PC-3 (cell line): ENCODE measurements at regions not wholly inside any gene's neighbourhood (a gene's known extent, or its start where the extent isn't known, plus 50 kb on each side); places are given as distances from the start of the nearest gene placed in this dataset.

Experiments used
- CTCF ChIP-seq: fragments of 300-600 bp; sonication (generic); conservative IDR thresholded peaks from 2 replicates; pipeline ENCODE4 v1.5.1; 2017; ENCODE audit warnings: antibody characterized with exemption, low read depth, mild to moderate bottlenecking, low read length
- EZH2 ChIP-seq: fragments of 300-600 bp; sonication (generic); IDR thresholded peaks from one replicate; pipeline ENCODE4 v1.6.1; 2017; ENCODE audit warnings: antibody characterized with exemption, mild to moderate bottlenecking, low read length; ENCODE audit not compliant: unreplicated experiment

DNA sequence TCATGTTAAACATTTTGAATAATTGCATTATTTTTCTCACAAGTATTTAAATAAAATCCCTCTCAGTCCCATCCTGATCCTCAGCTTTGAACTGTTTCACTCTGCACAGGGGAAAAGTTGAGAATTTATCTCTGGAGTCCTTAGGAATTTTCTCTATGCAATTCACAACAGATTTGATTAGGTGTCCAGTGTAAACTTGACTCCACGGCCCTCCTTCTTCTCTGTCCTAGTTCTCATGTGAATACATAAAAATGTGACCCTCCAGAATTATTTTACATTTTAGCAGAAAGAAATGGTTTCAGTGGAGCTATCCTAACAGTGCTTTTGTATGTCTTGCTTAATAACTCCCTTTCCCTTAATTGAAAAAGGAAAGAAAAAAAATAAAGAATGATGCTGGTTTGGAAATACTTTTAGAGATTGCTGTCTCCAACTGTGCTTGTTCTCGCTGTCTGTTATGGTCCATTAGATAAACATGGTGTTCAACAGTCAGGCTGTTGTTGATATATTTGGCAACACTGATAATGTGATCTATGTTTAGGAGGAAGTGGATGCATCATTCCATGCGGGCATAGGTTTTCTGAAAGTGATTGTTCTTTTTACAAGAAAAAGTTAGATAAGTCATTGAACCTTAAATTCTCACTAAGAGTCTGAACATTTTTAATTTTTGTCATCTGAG, 599.4 kb upstream of the CITED2 start:
- TF ChIP-seq CTCF = no peak
- TF ChIP-seq EZH2 = no peak
